H9 (cell line): ENCODE measurements at regions not wholly inside any gene's neighbourhood (a gene's known extent, or its start where the extent isn't known, plus 50 kb on each side); places are given as distances from the start of the nearest gene placed in this dataset.

Source experiments
- DNase-seq: peaks from one replicate; pipeline ENCODE4 v3.0.0-alpha.2; 2017
- H2AFZ ChIP-seq: one replicate; pipeline ENCODE4 v1.6.1; 2013; ENCODE audit warnings: mild to moderate bottlenecking, low read length, control low read depth, moderate library complexity
- H2AK5ac ChIP-seq: 2 replicates; pipeline ENCODE4 v1.6.1; 2013; ENCODE audit warnings: low read length, control low read depth, mixed read lengths; ENCODE audit not compliant: insufficient read length
- H2BK120ac ChIP-seq: one replicate; pipeline ENCODE4 v1.6.1; 2013; ENCODE audit warnings: low read depth, mild to moderate bottlenecking, low read length, control low read depth, inconsistent platforms; ENCODE audit not compliant: poor library complexity, severe bottlenecking
- H2BK12ac ChIP-seq: 2 replicates; pipeline ENCODE4 v1.6.1; 2013; ENCODE audit warnings: low read length, control low read depth, mixed read lengths, low read depth; ENCODE audit not compliant: insufficient read length
- H2BK15ac ChIP-seq: 2 replicates; pipeline ENCODE4 v1.6.1; 2013; ENCODE audit warnings: low read depth, low read length, control low read depth
- H2BK20ac ChIP-seq: one replicate; pipeline ENCODE4 v1.6.1; 2013; ENCODE audit warnings: low read depth, mild to moderate bottlenecking, low read length, control low read depth, inconsistent platforms; ENCODE audit not compliant: poor library complexity, severe bottlenecking
- H2BK5ac ChIP-seq: 2 replicates; pipeline ENCODE4 v1.6.1; 2013; ENCODE audit warnings: low read length, control low read depth, mixed read lengths; ENCODE audit not compliant: insufficient read length
- H3K14ac ChIP-seq: 2 replicates; pipeline ENCODE4 v1.6.1; 2013; ENCODE audit warnings: low read length, control low read depth; ENCODE audit not compliant: insufficient read depth
- H3K18ac ChIP-seq: 2 replicates; pipeline ENCODE4 v1.6.1; 2013; ENCODE audit warnings: low read depth, mild to moderate bottlenecking, mixed read lengths, low read length, control low read depth; ENCODE audit not compliant: insufficient read length
- H3K23ac ChIP-seq: 2 replicates; pipeline ENCODE4 v1.6.1; 2013; ENCODE audit warnings: low read length, control low read depth, mixed read lengths, low read depth; ENCODE audit not compliant: insufficient read length
- H3K23me2 ChIP-seq: 2 replicates; pipeline ENCODE4 v1.6.1; 2013; ENCODE audit warnings: low read depth, mild to moderate bottlenecking, mixed read lengths, low read length, control low read depth; ENCODE audit not compliant: insufficient read length, poor library complexity, severe bottlenecking
- H3K27ac ChIP-seq: 2 replicates; pipeline ENCODE4 v1.5.1; 2013; ENCODE audit warnings: low read length, control low read depth, mixed read lengths, low read depth; ENCODE audit not compliant: insufficient read length
- H3K27me3 ChIP-seq: 2 replicates; pipeline ENCODE4 v1.6.1; 2013; ENCODE audit warnings: low read length, control low read depth, inconsistent platforms; ENCODE audit not compliant: insufficient read depth
- H3K4ac ChIP-seq: 2 replicates; pipeline ENCODE4 v1.6.1; 2013; ENCODE audit warnings: low read depth, mild to moderate bottlenecking, control low read depth, inconsistent platforms, low read length, moderate library complexity
- H3K4me1 ChIP-seq: 2 replicates; pipeline ENCODE4 v1.6.1; 2013; ENCODE audit warnings: low read length, control low read depth, inconsistent platforms; ENCODE audit not compliant: insufficient read depth
- H3K4me2 ChIP-seq: 2 replicates; pipeline ENCODE4 v1.6.1; 2013; ENCODE audit warnings: low read length, control low read depth, mixed read lengths; ENCODE audit not compliant: insufficient read length, insufficient read depth
- H3K56ac ChIP-seq: 2 replicates; pipeline ENCODE4 v1.6.1; 2013; ENCODE audit warnings: low read depth, mild to moderate bottlenecking, mixed read lengths, low read length, control low read depth; ENCODE audit not compliant: insufficient read length
- H3K79me1 ChIP-seq: 2 replicates; pipeline ENCODE4 v1.6.1; 2013; ENCODE audit warnings: low read depth, mild to moderate bottlenecking, moderate library complexity, low read length, control low read depth, inconsistent platforms; ENCODE audit not compliant: insufficient read depth, poor library complexity, severe bottlenecking
- H3K79me2 ChIP-seq: 2 replicates; pipeline ENCODE4 v1.6.1; 2013; ENCODE audit warnings: low read length, control low read depth, inconsistent platforms; ENCODE audit not compliant: insufficient read depth
- H3K9ac ChIP-seq: 2 replicates; pipeline ENCODE4 v1.6.1; 2013; ENCODE audit warnings: low read length, control low read depth, mixed read lengths; ENCODE audit not compliant: insufficient read length; ENCODE audit errors: extremely low read depth
- H3K9me3 ChIP-seq: one replicate; pipeline ENCODE4 v1.6.1; 2013; ENCODE audit warnings: low read depth, low read length, inconsistent platforms; ENCODE audit not compliant: control insufficient read depth
- H3T11ph ChIP-seq: one replicate; pipeline ENCODE4 v1.6.1; 2013; ENCODE audit warnings: mild to moderate bottlenecking, low read length, control low read depth, inconsistent platforms
- H4K20me1 ChIP-seq: one replicate; pipeline ENCODE4 v1.6.1; 2013; ENCODE audit not compliant: control insufficient read depth, insufficient read length, insufficient read depth
- H4K5ac ChIP-seq: 2 replicates; pipeline ENCODE4 v1.6.1; 2013; ENCODE audit warnings: low read depth, mild to moderate bottlenecking, mixed read lengths, low read length, control low read depth; ENCODE audit not compliant: insufficient read length
- H4K8ac ChIP-seq: replicated peaks from 2 replicates; pipeline ENCODE4 v1.6.1; 2013; ENCODE audit warnings: low read length, control low read depth, mixed read lengths, low read depth; ENCODE audit not compliant: insufficient read length
- H4K91ac ChIP-seq: 2 replicates; pipeline ENCODE4 v1.6.1; 2013; ENCODE audit warnings: low read depth, mild to moderate bottlenecking, moderate library complexity, mixed read lengths, low read length, control low read depth; ENCODE audit not compliant: insufficient read length
- H3K27ac Mint-ChIP-seq, 3 experiments: 2 replicates in 2 of 3; 3 replicates in 1 of 3; pipeline ENCODE4 v1.8.0; 2020 to 2021; ENCODE audit warnings: mixed read lengths in 3 of 3, mild to moderate bottlenecking in 1 of 3, moderate library complexity in 1 of 3
- H3K27me3 Mint-ChIP-seq: 2 replicates; pipeline ENCODE4 v1.8.0; 2021; ENCODE audit warnings: low read depth, mild to moderate bottlenecking, moderate library complexity, mixed read lengths
- H3K36me3 Mint-ChIP-seq, 3 experiments: 2 replicates in 2 of 3; 3 replicates in 1 of 3; pipeline ENCODE4 v1.8.0; 2020 to 2021; ENCODE audit warnings: low read depth in 3 of 3, mixed read lengths in 3 of 3; ENCODE audit not compliant: insufficient read depth in 1 of 3
- H3K4me1 Mint-ChIP-seq, 2 experiments: 2 replicates each; pipeline ENCODE4 v1.8.0; 2020; ENCODE audit warnings: mixed read lengths in 2 of 2
- H3K4me3 Mint-ChIP-seq, 2 experiments: 2 replicates in 1 of 2; 3 replicates in 1 of 2; pipeline ENCODE4 v1.8.0; 2020 to 2021; ENCODE audit warnings: mild to moderate bottlenecking in 2 of 2, mixed read lengths in 2 of 2, moderate library complexity in 1 of 2
- H3K9me3 Mint-ChIP-seq, 2 experiments: 2 replicates in 1 of 2; 3 replicates in 1 of 2; pipeline ENCODE4 v1.8.0; 2020; ENCODE audit warnings: mild to moderate bottlenecking in 2 of 2, mixed read lengths in 2 of 2, moderate library complexity in 1 of 2
- WGBS: extraction: QIAGEN DNeasy Blood & Tissue Kit; methylation state at CpG from one replicate; pipeline ENCODE4 v1.1.7; 2013; ENCODE audit warnings: missing lambda C conversion rate, low lambda C conversion rate, mixed read lengths; ENCODE audit not compliant: insufficient read length; ENCODE audit errors: extremely low coverage; 5-methylcytosine and 5-hydroxymethylcytosine counted together
- TF ChIP-seq, protein P1 (sequence below): fragments of 200-600 bp; sonication (generic); conservative IDR thresholded peaks from 3 replicates; pipeline ENCODE4 v1.8.0; 2021; ENCODE audit warnings: antibody characterized with exemption, mild to moderate bottlenecking

DNA sequence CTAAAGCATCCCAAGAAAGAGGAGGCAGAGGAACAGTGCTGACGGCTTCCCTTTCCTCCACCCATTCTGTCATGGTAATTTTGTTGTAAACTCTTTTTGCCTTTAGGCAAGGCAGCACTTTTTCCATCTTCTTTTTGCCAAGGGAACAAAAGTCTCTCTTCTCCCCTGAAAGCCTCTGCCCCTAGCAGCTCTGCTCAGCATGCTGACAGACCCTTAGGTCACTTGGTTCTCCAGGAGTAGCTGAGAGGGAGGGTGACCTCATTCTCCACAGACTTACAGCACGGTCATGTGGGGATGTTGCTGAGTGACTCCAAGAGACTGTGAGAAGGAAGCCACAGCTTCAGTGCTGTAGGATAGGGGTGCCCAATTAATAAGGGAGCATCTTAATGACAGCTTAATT, 81.1 kb upstream of the RALGAPA2 start:
- no peak overlapping the region for H2AK5ac ChIP-seq
- H3K4me1 Mint-ChIP-seq: peaks cover 6 to 8% of the 10 kb centered on the region in 2 experiments; a peak in 3 of 4 replicates
- no peaks in the 10 kb centered on the region for H3K36me3 Mint-ChIP-seq
- no peak overlapping the region for H3K4ac ChIP-seq
- no peaks in the 10 kb centered on the region for H3K9me3 Mint-ChIP-seq
- no peaks in the 10 kb centered on the region for H3K9me3 ChIP-seq
- H3K9ac ChIP-seq: no peak overlapping the region
- no peak for DNase-seq
- no peak overlapping the region for H2BK15ac ChIP-seq
- no peak overlapping the region for H2BK120ac ChIP-seq
- no peak overlapping the region for H3T11ph ChIP-seq
- no peaks in the 10 kb centered on the region for H3K27me3 ChIP-seq
- no peak overlapping the region for H3K23ac ChIP-seq
- no peaks in the 10 kb centered on the region for H3K79me2 ChIP-seq
- H4K91ac ChIP-seq: no peak overlapping the region
- H3K4me2 ChIP-seq: no peak overlapping the region
- H2BK12ac ChIP-seq: no peak overlapping the region
- no peaks in the 10 kb centered on the region for H3K79me1 ChIP-seq
- no peak overlapping the region for H2AFZ ChIP-seq
- no peak overlapping the region for H3K14ac ChIP-seq
- no peaks in the 10 kb centered on the region for H4K20me1 ChIP-seq
- H3K27ac ChIP-seq: no peak overlapping the region
- H3K23me2 ChIP-seq: no peaks in the 10 kb centered on the region
- H3K4me3 Mint-ChIP-seq: no peak overlapping the region
- no CpG with 5 or more reads among the region's 2 CpGs for WGBS
- H3K27me3 Mint-ChIP-seq: no peaks in the 10 kb centered on the region; the same call in 1 of the 2 replicates
- H3K56ac ChIP-seq: no peak overlapping the region
- no peak overlapping the region; a peak in 1 of 7 replicates for H3K27ac Mint-ChIP-seq
- H4K8ac ChIP-seq: no peak overlapping the region
- H4K5ac ChIP-seq: no peak overlapping the region
- no peak overlapping the region for H2BK5ac ChIP-seq
- TF ChIP-seq, protein P1, sequence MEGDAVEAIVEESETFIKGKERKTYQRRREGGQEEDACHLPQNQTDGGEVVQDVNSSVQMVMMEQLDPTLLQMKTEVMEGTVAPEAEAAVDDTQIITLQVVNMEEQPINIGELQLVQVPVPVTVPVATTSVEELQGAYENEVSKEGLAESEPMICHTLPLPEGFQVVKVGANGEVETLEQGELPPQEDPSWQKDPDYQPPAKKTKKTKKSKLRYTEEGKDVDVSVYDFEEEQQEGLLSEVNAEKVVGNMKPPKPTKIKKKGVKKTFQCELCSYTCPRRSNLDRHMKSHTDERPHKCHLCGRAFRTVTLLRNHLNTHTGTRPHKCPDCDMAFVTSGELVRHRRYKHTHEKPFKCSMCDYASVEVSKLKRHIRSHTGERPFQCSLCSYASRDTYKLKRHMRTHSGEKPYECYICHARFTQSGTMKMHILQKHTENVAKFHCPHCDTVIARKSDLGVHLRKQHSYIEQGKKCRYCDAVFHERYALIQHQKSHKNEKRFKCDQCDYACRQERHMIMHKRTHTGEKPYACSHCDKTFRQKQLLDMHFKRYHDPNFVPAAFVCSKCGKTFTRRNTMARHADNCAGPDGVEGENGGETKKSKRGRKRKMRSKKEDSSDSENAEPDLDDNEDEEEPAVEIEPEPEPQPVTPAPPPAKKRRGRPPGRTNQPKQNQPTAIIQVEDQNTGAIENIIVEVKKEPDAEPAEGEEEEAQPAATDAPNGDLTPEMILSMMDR: no peak
- no peak overlapping the region for H2BK20ac ChIP-seq
- no peak overlapping the region for H3K18ac ChIP-seq
- H3K4me1 ChIP-seq: no peaks in the 10 kb centered on the region; the same call in 1 of the 2 replicates
